Hematopoietic multipotent progenitor cell (in vitro differentiated cells): ENCODE measurements at regions not wholly inside any gene's neighbourhood (a gene's known extent, or its start where the extent isn't known, plus 50 kb on each side); places are given as distances from the start of the nearest gene placed in this dataset.

Experiments used
- DNase-seq, 3 donors: peaks; one replicate each; pipeline ENCODE4 v3.0.0-alpha.2; 2011 to 2015; ENCODE audit warnings: low read depth in 2 of 3, low spot score in 2 of 3

DNA sequence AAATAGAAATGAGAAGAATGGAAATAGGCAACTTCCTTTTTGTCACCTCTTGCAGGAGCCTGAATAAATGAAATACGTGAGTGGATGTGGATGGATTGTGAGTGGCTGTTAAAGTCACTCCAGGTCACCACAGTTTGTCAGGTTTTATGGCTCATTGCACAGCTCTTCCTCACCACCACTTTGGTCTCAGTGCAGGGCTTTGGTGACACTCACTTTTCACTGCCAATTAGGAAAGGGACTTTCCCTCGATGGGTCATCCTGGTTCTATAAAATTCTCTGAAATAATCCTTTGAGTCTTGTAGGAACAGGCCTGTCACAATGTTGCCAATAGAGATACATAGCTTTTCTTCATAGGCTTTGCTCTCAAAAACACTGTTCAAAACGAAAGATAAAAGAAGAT lies 172.4 kb upstream of the C11orf87 start:
- no peak for DNase-seq

DNA sequence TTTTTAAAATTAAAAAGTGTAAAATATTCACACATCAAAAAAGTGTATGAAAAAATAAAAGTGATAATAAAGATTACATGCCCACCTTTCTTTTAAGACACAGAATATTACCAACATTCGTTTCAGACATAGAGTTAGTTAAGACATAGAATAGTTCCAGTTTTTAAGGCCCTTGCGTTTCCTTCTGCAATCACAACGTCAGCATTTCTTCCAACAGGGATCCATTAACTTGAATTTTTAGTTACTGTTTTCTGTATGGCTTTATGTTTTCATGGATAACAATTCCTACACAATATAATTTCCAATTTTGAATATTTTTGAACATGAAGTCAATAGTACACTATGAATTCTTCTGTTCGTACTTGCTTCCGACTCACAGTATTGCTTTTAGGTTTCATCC lies 170.8 kb upstream of the C11orf87 start:
- DNase-seq = no peak

DNA sequence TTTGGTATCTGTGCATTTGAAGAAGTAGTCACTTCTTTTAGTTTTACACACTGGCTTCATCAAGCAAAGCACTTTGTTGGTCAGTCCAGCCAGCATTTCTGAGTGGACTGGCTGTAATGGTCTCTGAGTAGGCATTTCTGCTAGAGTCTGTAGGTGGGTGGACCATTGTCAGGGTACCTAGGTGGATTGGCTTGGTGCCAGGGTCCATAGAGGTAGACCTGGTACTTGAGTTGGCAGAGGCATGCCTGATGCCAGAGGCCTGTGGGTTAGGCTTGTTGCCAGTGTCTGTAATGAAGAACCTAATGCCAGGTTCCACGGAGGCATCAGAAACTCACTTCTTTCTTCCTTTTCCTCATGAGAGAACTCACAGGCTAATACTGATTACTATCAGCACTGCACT lies 157.9 kb upstream of the C11orf87 start:
- no peak for DNase-seq

DNA sequence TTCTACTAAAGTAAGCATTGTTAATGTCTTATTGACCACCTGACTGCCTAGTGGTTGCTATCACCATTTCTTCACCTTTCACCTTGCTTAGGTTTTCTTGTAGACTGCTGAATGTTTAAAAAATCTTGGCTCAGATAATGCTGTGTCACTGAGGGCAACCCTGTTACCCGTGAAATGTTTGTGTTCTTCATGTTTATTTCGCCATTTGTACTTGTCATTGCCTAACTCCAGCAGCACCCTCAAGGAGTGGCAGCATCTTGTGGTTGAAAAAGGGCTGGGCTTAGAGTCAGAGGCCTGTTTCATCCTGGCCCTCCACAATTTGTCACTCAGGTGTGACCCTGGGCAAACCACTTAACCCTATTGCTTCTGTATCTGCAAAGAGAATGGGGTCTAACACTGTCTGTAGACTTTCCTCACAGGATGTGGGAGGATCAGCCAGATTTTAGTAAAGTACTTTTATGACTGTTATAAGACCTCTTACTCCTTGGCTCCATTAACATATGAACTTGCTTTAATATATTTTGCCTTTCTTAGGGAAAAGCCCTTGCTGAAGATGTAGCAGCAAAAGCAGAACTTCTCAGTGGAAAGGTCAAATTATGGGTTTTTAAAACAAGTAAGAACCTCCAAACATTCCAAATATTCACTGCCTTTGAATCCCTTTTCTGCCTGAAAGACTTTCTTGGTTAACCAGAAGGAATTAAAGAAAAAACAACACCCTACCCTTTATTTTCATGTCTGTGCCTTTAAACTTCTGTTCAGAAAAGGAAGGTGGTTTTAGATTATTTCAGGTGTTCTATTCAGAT lies 154.5 kb upstream of the C11orf87 start:
- DNase-seq = no peak

DNA sequence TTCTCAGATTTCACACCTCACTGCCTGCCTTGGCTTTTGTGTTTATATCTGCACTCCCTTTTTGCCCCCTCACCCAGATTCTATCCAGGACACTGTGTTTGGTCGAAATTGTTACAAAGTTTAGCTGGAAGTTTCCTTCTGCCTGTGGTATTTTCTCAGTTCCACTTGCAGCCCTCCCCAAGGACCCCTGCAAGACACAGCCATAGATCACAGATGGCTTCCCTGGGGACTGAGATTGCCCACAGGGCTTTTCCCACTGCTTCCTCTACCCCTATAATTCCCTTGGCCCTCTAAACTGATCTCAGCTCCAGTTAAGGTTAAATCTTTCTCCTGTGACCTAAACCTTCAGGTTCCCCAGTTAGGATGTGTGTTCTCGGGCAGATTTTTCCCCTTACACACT lies 146.1 kb upstream of the C11orf87 start:
- DNase-seq = no peak

DNA sequence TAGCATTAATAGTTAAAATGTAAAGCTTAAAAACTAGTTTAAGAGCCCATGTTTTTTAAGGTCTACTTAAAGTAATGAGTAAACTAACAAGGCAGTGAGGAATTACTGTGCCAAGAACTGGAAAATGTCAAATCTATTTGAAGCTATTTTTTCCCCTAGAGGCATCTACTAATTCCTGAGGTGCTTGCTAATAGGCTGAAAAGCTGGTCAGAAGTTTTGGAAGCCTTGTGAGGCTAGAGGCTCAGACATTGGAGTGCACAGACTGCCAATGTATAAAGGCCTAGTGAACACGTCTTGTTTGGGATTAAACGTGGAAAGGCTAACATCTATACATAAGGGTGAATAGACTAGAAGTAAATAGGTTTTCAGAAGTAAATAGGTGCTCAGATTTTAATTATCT lies 136.5 kb upstream of the C11orf87 start:
- no peak for DNase-seq

DNA sequence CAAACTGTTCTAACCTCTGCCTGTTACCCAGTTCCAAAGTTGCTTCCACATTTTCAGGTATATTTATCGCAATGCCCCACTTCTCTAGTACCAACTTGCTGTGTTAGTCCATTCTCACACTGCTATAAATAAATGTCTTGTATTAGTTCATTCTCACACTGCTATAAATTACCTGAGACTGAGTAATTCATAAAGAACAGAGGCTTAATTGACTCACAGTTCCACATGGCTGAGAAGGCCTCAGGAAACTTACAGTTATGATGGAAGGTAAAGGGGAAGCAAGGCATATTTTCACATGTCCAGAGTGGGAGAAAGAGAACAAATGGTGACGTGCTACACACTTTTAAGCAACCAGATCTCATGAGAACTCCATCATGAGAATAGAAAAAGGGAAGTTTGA lies 130.4 kb upstream of the C11orf87 start:
- DNase-seq = no peak

DNA sequence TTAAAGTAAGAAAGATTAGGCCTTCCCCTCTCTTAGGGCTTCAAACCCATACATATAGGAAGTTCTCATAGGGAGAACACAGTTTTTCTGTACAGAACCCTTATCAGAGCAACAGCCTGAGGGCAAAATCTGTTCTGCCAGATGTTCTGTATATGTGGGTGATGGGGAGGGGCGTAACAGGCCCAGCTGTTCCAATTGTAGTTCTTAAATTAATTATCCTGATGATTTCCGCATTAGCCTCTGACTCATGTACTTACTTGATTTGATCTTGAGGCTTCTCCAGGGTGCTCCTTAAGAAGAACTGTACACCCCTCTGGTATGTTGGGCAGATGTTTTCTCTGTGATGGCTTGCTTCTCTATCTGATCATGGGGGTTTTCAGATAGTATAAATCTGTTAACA lies 123.1 kb upstream of the C11orf87 start:
- DNase-seq = no peak

DNA sequence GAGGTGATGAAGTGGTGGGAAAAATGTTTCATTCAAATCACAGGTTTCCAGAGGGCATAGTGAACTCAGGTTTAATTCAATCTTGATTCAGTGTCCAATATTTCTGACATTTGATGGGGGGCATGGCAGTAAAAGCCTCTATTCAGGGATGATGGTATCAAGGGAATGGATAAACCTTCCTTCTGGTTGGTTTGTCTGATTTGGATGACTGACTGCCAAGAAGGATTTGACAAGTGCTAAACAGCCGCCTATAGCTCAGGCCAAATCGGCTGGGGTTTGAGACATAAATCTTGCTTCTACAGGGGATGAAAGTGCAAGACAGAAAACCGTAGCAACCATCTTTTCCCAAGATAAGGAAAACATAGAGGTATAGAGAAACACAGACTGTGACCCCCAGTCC lies 121.8 kb upstream of the C11orf87 start:
- DNase-seq = no peak

DNA sequence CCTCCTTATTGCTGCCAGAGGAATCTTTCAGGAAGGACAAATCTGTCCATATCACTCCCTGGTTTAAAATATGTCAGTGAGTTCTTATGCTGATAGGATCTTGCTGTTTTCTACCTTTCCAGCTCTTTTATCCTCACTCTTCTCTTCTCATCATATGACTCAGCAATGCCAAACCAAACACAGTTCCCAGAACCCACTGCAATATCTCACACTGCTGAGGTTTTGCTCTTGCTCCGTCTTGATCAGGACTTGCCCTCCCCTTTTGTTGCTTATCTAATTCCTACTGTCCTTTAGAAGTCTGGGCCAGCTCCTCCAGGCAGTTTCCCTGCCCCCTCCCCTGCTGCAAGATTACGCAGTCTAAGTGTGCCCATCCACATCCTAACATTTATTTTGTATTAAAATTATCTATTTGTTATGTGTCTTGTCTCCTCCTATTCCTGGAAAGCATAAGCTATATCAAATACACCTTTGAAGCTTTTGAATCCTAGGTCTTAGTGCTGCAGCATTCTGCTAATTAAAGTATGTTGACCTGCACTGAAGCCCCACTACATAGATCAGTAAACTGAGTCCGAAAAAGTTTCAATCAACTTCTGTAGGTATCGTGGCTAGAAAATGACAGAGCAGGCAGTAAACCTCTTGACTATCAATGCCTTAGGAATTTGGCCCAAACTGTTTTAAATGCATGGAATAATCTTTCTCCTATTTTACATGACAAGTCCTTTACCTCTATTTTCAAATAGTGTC lies 119.2 kb upstream of the C11orf87 start:
- no peak for DNase-seq

DNA sequence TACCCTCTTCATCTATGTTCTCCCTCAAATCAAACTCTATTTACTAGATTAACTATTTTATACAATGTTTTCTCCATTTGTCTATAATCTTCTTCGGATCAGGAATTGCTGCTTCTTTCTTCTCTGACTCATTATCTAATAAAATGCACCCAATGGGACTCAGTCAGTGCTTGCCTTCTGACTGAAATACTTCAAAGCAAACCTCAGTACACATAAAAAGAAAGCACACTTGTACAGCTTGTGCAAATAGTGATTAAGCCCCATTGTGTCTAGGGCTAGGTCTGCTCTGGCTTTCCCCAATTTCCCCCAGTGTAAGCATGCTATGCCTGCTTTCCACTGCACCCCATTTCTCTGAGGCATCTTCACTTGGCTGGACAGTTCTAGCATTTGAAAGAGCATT lies 118.6 kb upstream of the C11orf87 start:
- DNase-seq = no peak

DNA sequence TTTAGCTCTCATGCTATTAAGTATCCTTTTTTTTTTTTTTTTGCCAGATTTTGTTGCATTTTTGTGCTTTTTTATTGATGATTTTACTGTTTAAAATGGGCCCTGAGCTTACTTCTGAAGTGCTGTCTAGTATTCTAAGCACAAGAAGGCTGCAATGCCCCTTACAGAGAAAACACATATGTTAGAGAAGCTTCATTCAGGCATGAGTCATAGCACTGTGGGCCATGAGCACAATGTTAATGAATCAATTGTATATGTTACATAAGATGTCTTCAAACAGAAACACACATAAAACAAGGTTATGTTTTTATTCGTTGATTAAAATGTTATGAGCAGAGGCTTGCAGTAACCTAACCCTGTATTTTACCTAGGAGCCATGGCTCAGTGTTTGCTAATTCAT lies 117.8 kb upstream of the C11orf87 start:
- DNase-seq = no peak

DNA sequence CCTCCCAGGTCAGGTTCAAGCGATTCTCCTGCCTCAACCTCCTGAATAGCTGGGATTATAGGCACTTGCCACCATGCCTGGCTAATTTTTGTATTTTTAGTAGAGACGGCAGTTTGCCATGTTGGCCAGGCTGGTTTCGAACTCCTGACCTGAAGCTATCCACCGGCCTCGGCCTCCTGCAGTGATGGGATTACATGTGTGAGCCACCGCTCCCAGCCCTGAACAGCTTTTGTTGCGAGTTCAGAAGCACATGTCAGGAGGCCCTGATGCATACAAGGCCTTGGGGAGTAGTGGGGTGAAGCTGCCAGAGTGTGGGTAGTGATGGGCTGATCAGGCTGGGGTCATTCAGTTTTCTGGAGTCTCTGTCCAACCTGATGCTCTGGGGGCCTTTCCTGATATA lies 117.0 kb upstream of the C11orf87 start:
- no peak for DNase-seq

DNA sequence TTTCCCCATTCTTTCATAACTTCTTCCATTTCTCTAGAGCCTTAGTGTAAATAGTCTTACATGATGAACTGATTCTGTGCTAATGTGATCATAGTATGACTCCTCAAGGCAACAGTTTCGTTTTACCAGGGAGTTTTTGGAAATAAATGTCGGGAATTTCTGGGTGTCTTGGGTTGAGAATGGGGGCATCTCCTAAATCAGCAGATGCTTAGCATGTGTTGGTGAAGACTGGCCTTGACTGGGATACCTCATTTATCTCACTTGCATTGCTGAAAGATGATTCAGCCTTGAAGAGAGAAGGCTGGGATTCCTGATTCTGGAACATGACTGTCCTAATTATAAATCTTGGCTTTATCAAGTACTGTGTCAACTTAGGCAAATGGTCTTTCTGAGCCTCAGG lies 115.7 kb upstream of the C11orf87 start:
- DNase-seq = no peak

DNA sequence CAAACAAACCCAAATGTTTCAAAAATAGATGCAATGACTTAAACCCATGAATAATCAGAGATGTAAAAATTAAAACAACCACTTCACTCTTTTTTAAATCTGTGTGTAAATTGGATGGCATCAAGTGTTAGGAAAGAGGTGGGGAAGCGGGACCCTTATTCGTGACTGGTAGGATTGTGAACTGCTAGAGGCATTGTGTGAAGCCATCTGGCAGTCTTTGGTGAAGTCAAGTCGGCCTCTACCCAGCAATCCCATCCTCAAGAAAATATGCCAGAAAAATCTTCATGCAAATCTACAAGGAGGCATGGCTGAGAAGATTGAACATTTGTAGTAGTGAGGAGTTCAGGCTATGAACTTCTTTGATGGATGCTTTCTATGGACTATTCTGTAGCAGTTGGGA lies 114.6 kb upstream of the C11orf87 start:
- no peak for DNase-seq

DNA sequence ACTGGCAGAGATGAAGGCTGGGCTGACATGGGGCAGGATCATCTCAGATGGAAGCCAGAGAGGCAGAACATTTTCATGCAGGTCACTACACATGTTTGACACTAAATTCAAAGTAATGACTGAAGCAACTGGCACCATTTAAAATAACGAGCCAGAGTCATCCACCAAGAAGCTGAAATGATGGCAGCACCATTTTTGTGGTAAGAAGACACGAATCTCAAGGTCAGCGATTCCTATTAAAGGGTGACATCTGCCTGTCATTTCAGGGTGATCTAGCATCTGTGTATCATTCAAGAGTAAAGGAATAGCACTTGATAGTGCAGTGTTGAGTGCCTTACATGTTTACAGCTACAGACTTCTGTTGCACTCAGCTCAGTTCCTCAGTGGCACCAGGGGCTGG lies 113.4 kb upstream of the C11orf87 start:
- DNase-seq = no peak

DNA sequence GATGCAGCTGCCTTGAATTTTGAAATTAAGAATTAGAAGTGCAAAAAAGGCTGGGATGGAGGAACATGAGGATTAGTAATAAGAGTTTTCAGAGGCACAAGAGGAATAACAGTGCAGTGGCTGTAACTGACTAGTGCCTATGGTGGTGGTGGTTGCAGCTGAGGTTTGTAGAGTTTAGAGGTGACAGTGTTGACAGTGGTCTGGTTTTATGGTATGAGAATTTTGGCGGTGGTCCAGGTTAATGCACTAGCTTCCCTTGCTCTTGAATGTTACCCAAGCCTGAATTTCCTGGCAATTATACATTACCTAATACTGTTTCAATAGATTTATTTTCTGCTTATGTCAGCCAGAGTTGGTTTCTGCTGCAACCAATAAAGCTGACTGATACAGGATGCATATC lies 112.8 kb upstream of the C11orf87 start:
- DNase-seq = no peak

DNA sequence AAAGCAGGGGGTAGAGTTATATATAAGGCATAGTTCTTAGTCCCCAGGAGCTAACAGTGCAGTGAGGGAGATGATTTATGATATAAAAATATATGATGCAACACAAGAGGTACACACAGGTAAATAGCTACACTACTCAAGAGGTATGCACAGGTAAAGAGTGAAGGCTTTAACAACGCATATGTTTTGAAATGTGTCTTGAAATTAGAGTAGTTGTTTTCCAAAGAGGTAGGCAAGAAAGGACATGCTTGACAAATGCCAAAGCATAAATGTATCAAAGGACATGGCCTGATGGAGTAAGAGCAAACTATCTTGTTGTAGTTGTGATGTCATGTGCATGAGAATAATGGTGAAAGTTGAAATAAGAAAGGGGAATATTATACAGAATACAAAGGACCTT lies 104.3 kb upstream of the C11orf87 start:
- no peak for DNase-seq

DNA sequence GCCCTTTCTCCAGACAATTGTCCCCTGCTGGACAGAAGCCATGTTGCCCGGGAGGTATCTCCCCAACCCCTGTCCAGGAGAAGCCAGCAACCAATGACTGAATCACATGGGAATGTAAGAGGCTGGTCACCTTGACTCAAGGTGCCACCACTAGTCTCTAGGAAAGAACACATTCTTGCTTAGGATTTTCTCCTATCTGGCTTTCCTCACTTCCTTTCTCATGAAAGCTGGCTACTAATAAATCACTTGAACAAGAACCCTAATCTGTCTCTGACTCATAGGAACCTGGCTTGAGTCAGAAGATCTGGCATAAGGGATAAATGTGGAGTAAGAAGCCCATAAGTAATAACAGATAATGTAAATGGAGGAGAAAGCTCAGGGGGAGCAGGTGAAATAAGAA lies 101.4 kb upstream of the C11orf87 start:
- DNase-seq = no peak

DNA sequence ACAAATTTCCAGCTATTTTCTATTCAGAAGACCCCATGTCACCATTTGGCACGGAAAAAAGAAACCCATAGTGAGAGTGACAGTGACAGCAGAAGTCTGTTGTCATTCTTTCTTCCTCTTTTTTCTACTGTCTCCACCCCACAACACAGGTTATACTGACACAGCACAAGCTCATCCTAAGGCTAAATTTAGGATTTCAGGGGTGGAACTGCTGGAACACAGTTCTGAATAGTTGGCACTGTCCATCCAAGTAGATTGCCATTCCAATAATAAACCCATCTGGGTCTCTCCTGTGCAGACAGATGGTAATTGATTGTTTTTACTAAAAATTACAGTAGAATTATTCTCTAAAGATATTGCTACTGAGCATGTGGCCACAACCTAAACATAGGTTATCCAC lies 95.2 kb upstream of the C11orf87 start:
- DNase-seq = no peak

DNA sequence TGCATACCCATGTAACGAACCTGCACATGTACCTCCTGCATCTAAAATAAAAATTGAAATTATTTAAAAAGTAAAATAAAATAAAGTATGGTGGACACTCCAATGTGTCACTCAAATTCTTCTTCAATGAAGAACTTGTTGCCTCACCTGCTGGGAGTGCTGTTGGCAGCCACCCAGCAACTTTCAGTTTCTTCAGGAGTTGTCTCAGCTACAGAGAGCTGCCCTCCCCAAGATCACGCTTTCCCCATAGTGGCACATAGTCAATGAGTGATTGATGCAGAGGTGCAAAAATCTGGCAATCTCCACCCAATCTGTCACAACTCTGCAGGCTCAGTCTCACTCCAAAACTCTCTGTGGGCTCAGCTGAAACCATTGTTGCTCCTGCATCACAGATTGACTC lies 92.3 kb upstream of the C11orf87 start:
- DNase-seq = no peak

DNA sequence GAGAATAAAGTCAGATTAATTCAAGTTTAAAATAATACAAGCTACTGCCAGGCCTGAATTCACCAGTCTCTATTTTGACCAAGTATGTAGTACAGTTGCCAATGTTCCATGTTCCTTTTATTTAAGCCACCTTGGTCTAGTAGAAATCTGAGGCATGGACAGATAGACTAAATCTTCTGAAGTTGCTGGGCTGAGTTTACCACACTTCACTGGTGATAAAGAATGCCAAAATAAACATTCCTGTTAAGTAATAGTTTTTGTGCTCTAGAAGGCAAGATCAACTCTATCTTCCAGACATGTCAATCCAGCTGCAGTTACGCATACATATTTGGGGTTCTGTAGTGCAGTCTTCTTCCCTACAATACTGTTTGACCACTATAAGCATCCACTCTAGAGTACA lies 83.9 kb upstream of the C11orf87 start:
- DNase-seq = no peak

DNA sequence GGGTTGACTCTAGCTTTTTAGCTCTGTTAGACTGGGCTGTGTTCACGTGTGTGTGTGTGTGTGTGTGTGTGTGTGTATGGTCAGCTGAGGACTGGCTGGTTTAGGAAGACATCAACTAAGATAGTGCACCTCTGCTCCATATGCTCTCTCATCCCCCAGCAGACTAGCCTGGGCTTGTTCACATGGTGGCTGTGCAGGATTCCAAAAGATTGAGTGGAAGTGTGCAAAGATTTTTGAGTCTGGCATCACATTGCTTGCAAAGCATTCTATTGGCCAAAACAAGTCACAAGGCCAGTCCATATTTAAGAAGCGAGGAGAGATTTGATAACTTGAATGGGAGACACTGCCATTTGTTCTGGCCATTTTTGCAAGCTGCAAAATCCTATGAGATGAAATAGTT lies 79.7 kb upstream of the C11orf87 start:
- DNase-seq = no peak
